ENCODE measurements at regions not wholly inside any gene's neighbourhood (a gene's known extent, or its start where the extent isn't known, plus 50 kb on each side); places are given as distances from the start of the nearest gene placed in this dataset.

- no peak for TF ChIP-seq CEBPB (IDR thresholded peaks at IDR 0.05)
- TF ChIP-seq FOXM1 (IDR thresholded peaks at IDR 0.05; ENCODE audit: borderline replicate concordance, low read depth) = no peak
- TF ChIP-seq, protein P1, sequence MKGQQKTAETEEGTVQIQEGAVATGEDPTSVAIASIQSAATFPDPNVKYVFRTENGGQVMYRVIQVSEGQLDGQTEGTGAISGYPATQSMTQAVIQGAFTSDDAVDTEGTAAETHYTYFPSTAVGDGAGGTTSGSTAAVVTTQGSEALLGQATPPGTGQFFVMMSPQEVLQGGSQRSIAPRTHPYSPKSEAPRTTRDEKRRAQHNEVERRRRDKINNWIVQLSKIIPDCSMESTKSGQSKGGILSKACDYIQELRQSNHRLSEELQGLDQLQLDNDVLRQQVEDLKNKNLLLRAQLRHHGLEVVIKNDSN (IDR thresholded peaks at IDR 0.05) = no peak
- TF ChIP-seq TEAD4 (IDR thresholded peaks at IDR 0.05) = no peak
- TF ChIP-seq YY1 (IDR thresholded peaks at IDR 0.05; ENCODE audit: low read depth) = no peak
Measured at GRCh38 chr21:18663663-18664062, 260.1 kb upstream of the TMPRSS15 start.

DNA sequence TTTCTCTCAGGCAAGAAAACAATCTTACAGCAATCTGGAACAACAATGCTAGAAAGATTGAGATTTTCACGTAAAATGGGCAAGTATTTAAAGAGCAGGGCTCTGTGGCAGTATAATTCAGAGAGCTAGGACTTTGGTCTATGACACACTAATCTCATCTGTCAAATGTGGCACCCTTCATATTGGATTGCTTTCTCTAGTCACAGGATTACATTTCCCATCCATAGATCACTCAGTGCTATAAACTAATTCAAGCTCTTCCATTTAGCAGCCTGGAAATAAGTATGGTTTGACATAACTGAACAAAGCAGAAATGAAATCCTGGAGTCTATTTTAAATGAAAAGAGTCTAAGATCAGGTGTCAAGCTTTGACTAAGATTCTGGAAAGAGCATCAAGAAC, 263.1 kb upstream of the TMPRSS15 start:
- TF ChIP-seq CEBPB (IDR thresholded peaks at IDR 0.05) (no peak), EP300 (IDR thresholded peaks at IDR 0.05; ENCODE audit: borderline replicate concordance) (no peak), EGR1 (IDR thresholded peaks at IDR 0.05) (no peak), RAD21 (IDR thresholded peaks at IDR 0.05; ENCODE audit: low read depth) (no peak), TEAD4 (IDR thresholded peaks at IDR 0.05) (no peak), YY1 (IDR thresholded peaks at IDR 0.05; ENCODE audit: low read depth) (no peak), NFIC (IDR thresholded peaks at IDR 0.05) (no peak), MAX (IDR thresholded peaks at IDR 0.05) (no peak), CREB1 (IDR thresholded peaks at IDR 0.05; ENCODE audit: low read depth) (no peak)
- TF ChIP-seq, protein P2, sequence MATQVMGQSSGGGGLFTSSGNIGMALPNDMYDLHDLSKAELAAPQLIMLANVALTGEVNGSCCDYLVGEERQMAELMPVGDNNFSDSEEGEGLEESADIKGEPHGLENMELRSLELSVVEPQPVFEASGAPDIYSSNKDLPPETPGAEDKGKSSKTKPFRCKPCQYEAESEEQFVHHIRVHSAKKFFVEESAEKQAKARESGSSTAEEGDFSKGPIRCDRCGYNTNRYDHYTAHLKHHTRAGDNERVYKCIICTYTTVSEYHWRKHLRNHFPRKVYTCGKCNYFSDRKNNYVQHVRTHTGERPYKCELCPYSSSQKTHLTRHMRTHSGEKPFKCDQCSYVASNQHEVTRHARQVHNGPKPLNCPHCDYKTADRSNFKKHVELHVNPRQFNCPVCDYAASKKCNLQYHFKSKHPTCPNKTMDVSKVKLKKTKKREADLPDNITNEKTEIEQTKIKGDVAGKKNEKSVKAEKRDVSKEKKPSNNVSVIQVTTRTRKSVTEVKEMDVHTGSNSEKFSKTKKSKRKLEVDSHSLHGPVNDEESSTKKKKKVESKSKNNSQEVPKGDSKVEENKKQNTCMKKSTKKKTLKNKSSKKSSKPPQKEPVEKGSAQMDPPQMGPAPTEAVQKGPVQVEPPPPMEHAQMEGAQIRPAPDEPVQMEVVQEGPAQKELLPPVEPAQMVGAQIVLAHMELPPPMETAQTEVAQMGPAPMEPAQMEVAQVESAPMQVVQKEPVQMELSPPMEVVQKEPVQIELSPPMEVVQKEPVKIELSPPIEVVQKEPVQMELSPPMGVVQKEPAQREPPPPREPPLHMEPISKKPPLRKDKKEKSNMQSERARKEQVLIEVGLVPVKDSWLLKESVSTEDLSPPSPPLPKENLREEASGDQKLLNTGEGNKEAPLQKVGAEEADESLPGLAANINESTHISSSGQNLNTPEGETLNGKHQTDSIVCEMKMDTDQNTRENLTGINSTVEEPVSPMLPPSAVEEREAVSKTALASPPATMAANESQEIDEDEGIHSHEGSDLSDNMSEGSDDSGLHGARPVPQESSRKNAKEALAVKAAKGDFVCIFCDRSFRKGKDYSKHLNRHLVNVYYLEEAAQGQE (IDR thresholded peaks at IDR 0.05; ENCODE audit: low read depth) = no peak
- TF ChIP-seq, protein P1 (IDR thresholded peaks at IDR 0.05) = no peak

- TF ChIP-seq YY1 (IDR thresholded peaks at IDR 0.05; ENCODE audit: low read depth) (no peak), MAX (IDR thresholded peaks at IDR 0.05) (no peak), TAF1 (IDR thresholded peaks at IDR 0.05; ENCODE audit: low read depth) (no peak), RAD21 (IDR thresholded peaks at IDR 0.05; ENCODE audit: low read depth) (no peak), CEBPB (IDR thresholded peaks at IDR 0.05) (no peak)
Measured at GRCh38 chr21:18673789-18674188, 270.2 kb upstream of the TMPRSS15 start.

DNA sequence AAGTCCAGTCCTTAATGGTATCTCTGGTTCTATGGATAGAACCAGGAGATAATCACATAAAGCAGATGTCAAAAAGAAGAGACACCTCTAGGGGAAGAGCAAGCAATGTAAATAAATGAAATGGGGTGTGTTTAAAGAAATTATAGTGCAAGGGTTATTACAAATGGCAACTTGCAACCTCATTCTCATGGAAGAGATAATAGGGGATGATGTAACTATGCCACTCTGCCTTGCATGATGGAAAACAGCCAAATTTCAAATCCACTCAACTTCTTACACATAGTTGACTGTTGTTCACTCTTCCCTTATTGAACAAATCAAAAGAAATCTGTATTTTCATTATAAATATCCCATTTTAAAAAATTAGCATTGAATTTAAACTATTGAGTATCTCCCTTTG, 274.0 kb upstream of the TMPRSS15 start:
- TF ChIP-seq EGR1 (IDR thresholded peaks at IDR 0.05) = no peak
- no peak for TF ChIP-seq MAX (IDR thresholded peaks at IDR 0.05)
- no peak for TF ChIP-seq ZBTB7A (IDR thresholded peaks at IDR 0.05; ENCODE audit: low read depth)
- TF ChIP-seq NFIC (IDR thresholded peaks at IDR 0.05) = no peak

DNA sequence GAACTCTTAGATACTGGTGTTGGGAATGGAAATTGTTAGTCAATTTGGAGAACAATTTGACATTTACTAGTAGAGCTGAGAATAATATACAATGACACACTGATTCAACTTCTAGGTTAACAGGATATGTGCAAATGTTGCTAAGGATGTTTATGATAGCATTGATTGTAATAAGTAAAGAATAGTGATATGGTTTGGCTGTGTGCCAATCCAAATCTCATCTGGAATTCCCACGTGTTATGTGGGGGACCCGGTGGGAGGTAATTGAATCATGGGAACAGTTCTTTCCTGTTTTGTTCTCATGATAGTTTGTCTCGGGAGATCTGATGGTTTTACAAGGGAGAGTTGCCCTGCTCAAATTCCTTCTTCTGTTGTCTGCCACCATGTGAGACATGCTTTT, 302.4 kb upstream of the TMPRSS15 start:
- no peak for TF ChIP-seq RAD21 (IDR thresholded peaks at IDR 0.05; ENCODE audit: low read depth)
- no peak for TF ChIP-seq CEBPB (IDR thresholded peaks at IDR 0.05)
- TF ChIP-seq EP300 (IDR thresholded peaks at IDR 0.05; ENCODE audit: borderline replicate concordance) = no peak
- TF ChIP-seq MAX (IDR thresholded peaks at IDR 0.05) = no peak
- TF ChIP-seq, protein P1 (IDR thresholded peaks at IDR 0.05) = no peak
- no peak for TF ChIP-seq TCF12 (IDR thresholded peaks at IDR 0.05; ENCODE audit: low read depth)
- TF ChIP-seq TEAD4 (IDR thresholded peaks at IDR 0.05) = no peak
- no peak for TF ChIP-seq ZBTB7A (IDR thresholded peaks at IDR 0.05; ENCODE audit: low read depth)
- TF ChIP-seq CREB1 (IDR thresholded peaks at IDR 0.05; ENCODE audit: low read depth) = no peak
- no peak for TF ChIP-seq YY1 (IDR thresholded peaks at IDR 0.05; ENCODE audit: low read depth)
- TF ChIP-seq TAF1 (IDR thresholded peaks at IDR 0.05; ENCODE audit: low read depth) = no peak
- TF ChIP-seq FOXM1 (IDR thresholded peaks at IDR 0.05; ENCODE audit: borderline replicate concordance, low read depth) = no peak
- TF ChIP-seq EGR1 (IDR thresholded peaks at IDR 0.05) = no peak

- no peak for TF ChIP-seq TAF1 (IDR thresholded peaks at IDR 0.05; ENCODE audit: low read depth)
- TF ChIP-seq YY1 (IDR thresholded peaks at IDR 0.05; ENCODE audit: low read depth) = no peak
- no peak for TF ChIP-seq ZBTB7A (IDR thresholded peaks at IDR 0.05; ENCODE audit: low read depth)
- TF ChIP-seq TEAD4 (IDR thresholded peaks at IDR 0.05) = no peak
- TF ChIP-seq MAX (IDR thresholded peaks at IDR 0.05) = no peak
- no peak for TF ChIP-seq CREB1 (IDR thresholded peaks at IDR 0.05; ENCODE audit: low read depth)
- no peak for TF ChIP-seq NFIC (IDR thresholded peaks at IDR 0.05)
- TF ChIP-seq, protein P2 (IDR thresholded peaks at IDR 0.05; ENCODE audit: low read depth) = no peak
- no peak for TF ChIP-seq RAD21 (IDR thresholded peaks at IDR 0.05; ENCODE audit: low read depth)
- TF ChIP-seq, protein P1 (IDR thresholded peaks at IDR 0.05) = no peak
- TF ChIP-seq TCF12 (IDR thresholded peaks at IDR 0.05; ENCODE audit: low read depth) = no peak
- TF ChIP-seq EGR1 (IDR thresholded peaks at IDR 0.05) = no peak
- TF ChIP-seq EP300 (IDR thresholded peaks at IDR 0.05; ENCODE audit: borderline replicate concordance) = no peak
- TF ChIP-seq FOXM1 (IDR thresholded peaks at IDR 0.05; ENCODE audit: borderline replicate concordance, low read depth) = no peak
- no peak for TF ChIP-seq CEBPB (IDR thresholded peaks at IDR 0.05)
Measured at GRCh38 chr21:18711662-18712061, 308.1 kb upstream of the TMPRSS15 start.
